K562 (cell line): ENCODE measurements at regions not wholly inside any gene's neighbourhood (a gene's known extent, or its start where the extent isn't known, plus 50 kb on each side); places are given as distances from the start of the nearest gene placed in this dataset.

ENCODE experiments used
- E2F3 ChIP-seq: fragments of 250-450 bp; sonication (Bioruptor Pico); IDR thresholded peaks from 2 replicates; pipeline ENCODE4 v1.4.0; 2020; ENCODE audit warnings: mild to moderate bottlenecking
- ELK1 ChIP-seq: sonication (generic); formaldehyde crosslinking; IDR thresholded peaks from 2 replicates; pipeline ENCODE4 v1.8.1; 2022; ENCODE audit warnings: missing genetic modification reagents
- KDM2B ChIP-seq: fragments of 250-450 bp; sonication (Bioruptor Pico); IDR thresholded peaks from 2 replicates; pipeline ENCODE4 v1.8.0; 2021; ENCODE audit warnings: mild to moderate bottlenecking, moderate library complexity
- MTA3 ChIP-seq: fragments of 450-650 bp; formaldehyde crosslinking; IDR thresholded peaks from 2 replicates; pipeline ENCODE4 v1.6.1; 2017; ENCODE audit warnings: mild to moderate bottlenecking, borderline replicate concordance
- RB1 ChIP-seq: fragments of 450-650 bp; IDR thresholded peaks from 2 replicates; pipeline ENCODE4 v1.6.1; 2017; ENCODE audit warnings: low read depth, mild to moderate bottlenecking
- ZNF354B ChIP-seq: fragments of 250-450 bp; sonication (Bioruptor Pico); IDR thresholded peaks from 2 replicates; pipeline ENCODE4 v1.4.0; 2020
- TF ChIP-seq, protein P1 (sequence below): sonication (generic); formaldehyde crosslinking; IDR thresholded peaks from 2 replicates; pipeline ENCODE4 v1.9.0; 2022; ENCODE audit warnings: mild to moderate bottlenecking, missing genetic modification reagents
- TF ChIP-seq, protein P2 (sequence below), 2 experiments: fragments of 450-650 bp; formaldehyde crosslinking in 1 of 2; IDR thresholded peaks; 2 replicates each; pipeline versions ENCODE4 v1.4.0 to v1.6.1; 2014 to 2020; ENCODE audit warnings: mild to moderate bottlenecking in 2 of 2, borderline replicate concordance in 1 of 2, low read depth in 1 of 2
- TF ChIP-seq, protein P3 (sequence below), 2 experiments: fragments of 450-650 bp in 1 of 2; sonication (generic) in 1 of 2; formaldehyde crosslinking; conservative IDR thresholded peaks; 2 replicates each; pipeline versions ENCODE4 v1.4.0 to v1.8.1; 2020 to 2022; ENCODE audit warnings: mild to moderate bottlenecking in 1 of 2, missing genetic modification reagents in 1 of 2
- TF ChIP-seq, protein P4 (sequence below), 3 experiments: IDR thresholded peaks in 2 of 3; conservative IDR thresholded peaks in 1 of 3; 2 replicates each; pipeline ENCODE4 v1.5.1; 2011 to 2012; ENCODE audit warnings: low read length in 3 of 3, mild to moderate bottlenecking in 3 of 3, control low read depth in 2 of 3, improper control_type of control experiment in 1 of 3, inconsistent platforms in 1 of 3, low read depth in 1 of 3, mixed read lengths in 1 of 3, moderate library complexity in 1 of 3; ENCODE audit not compliant: insufficient read depth in 2 of 3

DNA sequence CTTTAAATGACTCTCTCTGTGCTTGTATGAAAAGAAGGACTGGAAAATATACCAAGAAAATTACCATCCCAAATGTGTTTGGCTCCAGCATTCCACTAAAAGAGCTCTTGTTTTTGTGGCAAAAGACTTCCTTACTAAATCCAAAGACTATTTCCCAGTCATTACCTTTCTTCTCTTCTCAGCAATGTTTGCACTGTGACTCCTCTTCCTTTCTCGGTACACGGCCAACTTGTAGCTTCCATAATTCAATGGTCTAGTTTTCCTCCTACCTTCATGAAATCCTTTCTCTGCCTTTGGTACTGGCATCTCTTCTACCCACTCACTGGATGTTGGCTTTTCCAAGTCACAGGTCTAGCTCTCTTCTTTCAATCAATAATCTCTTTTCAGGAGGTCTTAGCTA lies 568.5 kb upstream of the JAG1 start:
- TF ChIP-seq, protein P1, sequence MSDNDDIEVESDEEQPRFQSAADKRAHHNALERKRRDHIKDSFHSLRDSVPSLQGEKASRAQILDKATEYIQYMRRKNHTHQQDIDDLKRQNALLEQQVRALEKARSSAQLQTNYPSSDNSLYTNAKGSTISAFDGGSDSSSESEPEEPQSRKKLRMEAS: no peak
- TF ChIP-seq, protein P2, sequence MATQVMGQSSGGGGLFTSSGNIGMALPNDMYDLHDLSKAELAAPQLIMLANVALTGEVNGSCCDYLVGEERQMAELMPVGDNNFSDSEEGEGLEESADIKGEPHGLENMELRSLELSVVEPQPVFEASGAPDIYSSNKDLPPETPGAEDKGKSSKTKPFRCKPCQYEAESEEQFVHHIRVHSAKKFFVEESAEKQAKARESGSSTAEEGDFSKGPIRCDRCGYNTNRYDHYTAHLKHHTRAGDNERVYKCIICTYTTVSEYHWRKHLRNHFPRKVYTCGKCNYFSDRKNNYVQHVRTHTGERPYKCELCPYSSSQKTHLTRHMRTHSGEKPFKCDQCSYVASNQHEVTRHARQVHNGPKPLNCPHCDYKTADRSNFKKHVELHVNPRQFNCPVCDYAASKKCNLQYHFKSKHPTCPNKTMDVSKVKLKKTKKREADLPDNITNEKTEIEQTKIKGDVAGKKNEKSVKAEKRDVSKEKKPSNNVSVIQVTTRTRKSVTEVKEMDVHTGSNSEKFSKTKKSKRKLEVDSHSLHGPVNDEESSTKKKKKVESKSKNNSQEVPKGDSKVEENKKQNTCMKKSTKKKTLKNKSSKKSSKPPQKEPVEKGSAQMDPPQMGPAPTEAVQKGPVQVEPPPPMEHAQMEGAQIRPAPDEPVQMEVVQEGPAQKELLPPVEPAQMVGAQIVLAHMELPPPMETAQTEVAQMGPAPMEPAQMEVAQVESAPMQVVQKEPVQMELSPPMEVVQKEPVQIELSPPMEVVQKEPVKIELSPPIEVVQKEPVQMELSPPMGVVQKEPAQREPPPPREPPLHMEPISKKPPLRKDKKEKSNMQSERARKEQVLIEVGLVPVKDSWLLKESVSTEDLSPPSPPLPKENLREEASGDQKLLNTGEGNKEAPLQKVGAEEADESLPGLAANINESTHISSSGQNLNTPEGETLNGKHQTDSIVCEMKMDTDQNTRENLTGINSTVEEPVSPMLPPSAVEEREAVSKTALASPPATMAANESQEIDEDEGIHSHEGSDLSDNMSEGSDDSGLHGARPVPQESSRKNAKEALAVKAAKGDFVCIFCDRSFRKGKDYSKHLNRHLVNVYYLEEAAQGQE (IDR thresholded peaks at IDR 0.05; ENCODE audit: borderline replicate concordance): no peak
- TF ChIP-seq, protein P2 (CRISPR knock-in tag; IDR thresholded peaks at IDR 0.05; ENCODE audit: low read depth): no peak
- TF ChIP-seq ELK1 (no peak), E2F3 (CRISPR knock-in tag) (no peak), MTA3 (no peak), ZNF354B (no peak), KDM2B (CRISPR knock-in tag) (no peak), RB1 (no peak)
- TF ChIP-seq, protein P3, sequence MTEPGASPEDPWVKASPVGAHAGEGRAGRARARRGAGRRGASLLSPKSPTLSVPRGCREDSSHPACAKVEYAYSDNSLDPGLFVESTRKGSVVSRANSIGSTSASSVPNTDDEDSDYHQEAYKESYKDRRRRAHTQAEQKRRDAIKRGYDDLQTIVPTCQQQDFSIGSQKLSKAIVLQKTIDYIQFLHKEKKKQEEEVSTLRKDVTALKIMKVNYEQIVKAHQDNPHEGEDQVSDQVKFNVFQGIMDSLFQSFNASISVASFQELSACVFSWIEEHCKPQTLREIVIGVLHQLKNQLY (CRISPR knock-in tag; conservative IDR thresholded peaks at IDR 0.05): no peak
- TF ChIP-seq, protein P4, sequence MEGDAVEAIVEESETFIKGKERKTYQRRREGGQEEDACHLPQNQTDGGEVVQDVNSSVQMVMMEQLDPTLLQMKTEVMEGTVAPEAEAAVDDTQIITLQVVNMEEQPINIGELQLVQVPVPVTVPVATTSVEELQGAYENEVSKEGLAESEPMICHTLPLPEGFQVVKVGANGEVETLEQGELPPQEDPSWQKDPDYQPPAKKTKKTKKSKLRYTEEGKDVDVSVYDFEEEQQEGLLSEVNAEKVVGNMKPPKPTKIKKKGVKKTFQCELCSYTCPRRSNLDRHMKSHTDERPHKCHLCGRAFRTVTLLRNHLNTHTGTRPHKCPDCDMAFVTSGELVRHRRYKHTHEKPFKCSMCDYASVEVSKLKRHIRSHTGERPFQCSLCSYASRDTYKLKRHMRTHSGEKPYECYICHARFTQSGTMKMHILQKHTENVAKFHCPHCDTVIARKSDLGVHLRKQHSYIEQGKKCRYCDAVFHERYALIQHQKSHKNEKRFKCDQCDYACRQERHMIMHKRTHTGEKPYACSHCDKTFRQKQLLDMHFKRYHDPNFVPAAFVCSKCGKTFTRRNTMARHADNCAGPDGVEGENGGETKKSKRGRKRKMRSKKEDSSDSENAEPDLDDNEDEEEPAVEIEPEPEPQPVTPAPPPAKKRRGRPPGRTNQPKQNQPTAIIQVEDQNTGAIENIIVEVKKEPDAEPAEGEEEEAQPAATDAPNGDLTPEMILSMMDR (IDR thresholded peaks at IDR 0.05 in 2 of 3, conservative IDR thresholded peaks at IDR 0.05 in 1 of 3; ENCODE audit: insufficient read depth in 2 of 3, low read depth in 1 of 3, low read length in 3 of 3): no peak
